HepG2 (cell line): ENCODE measurements at regions not wholly inside any gene's neighbourhood (a gene's known extent, or its start where the extent isn't known, plus 50 kb on each side); places are given as distances from the start of the nearest gene placed in this dataset.
"Not testable (repeated sequence)": the region's sequence is repeated elsewhere in the genome, so short reads cannot be mapped to it uniquely, and the experiment has no call there.

ENCODE experiments used
- ATF3 ChIP-seq: sonication (generic); formaldehyde crosslinking; IDR thresholded peaks from 2 replicates; pipeline ENCODE4 v1.4.0; 2020; ENCODE audit warnings: missing genetic modification reagents
- CREM ChIP-seq, 2 experiments: sonication (generic) in 1 of 2; formaldehyde crosslinking in 1 of 2; IDR thresholded peaks; 2 replicates each; pipeline versions ENCODE4 v1.4.0 to v1.6.1; 2016 to 2020; ENCODE audit warnings: antibody characterized with exemption in 1 of 2, mild to moderate bottlenecking in 1 of 2, missing genetic modification reagents in 1 of 2
- FOXM1 ChIP-seq: sonication (generic); formaldehyde crosslinking; IDR thresholded peaks from 2 replicates; pipeline ENCODE4 v1.5.0; 2020; ENCODE audit warnings: missing genetic modification reagents
- HMGXB4 ChIP-seq, 2 experiments: sonication (generic) in 1 of 2; formaldehyde crosslinking in 1 of 2; IDR thresholded peaks; 2 replicates each; pipeline versions ENCODE4 v1.4.0 to v1.6.1; 2018 to 2020; ENCODE audit warnings: missing genetic modification reagents in 2 of 2, borderline replicate concordance in 1 of 2, low read depth in 1 of 2, mild to moderate bottlenecking in 1 of 2, missing biosample characterization in 1 of 2
- IKZF4 ChIP-seq: sonication (generic); formaldehyde crosslinking; IDR thresholded peaks from 2 replicates; pipeline ENCODE4 v1.5.1; 2020; ENCODE audit warnings: borderline replicate concordance, mild to moderate bottlenecking, low read depth, missing genetic modification reagents; ENCODE audit errors: not compliant biosample characterization
- POLR2A ChIP-seq, 2 experiments: IDR thresholded peaks; 2 replicates each; pipeline ENCODE4 v1.6.1; 2011; ENCODE audit warnings: low read depth in 2 of 2, low read length in 2 of 2, mild to moderate bottlenecking in 1 of 2, moderate library complexity in 1 of 2; ENCODE audit not compliant: insufficient read depth in 1 of 2
- RBM22 ChIP-seq: fragments of 200-400 bp; formaldehyde crosslinking; optimal IDR thresholded peaks from 2 replicates; pipeline ENCODE3; 2017; ENCODE audit warnings: mild to moderate bottlenecking, low read length, moderate library complexity
- RCOR2 ChIP-seq: IDR thresholded peaks from 2 replicates; pipeline ENCODE4 v1.6.1; 2016; ENCODE audit warnings: missing biosample characterization, missing genetic modification reagents
- ZNF512B ChIP-seq: sonication (generic); formaldehyde crosslinking; IDR thresholded peaks from 2 replicates; pipeline ENCODE4 v1.5.1; 2020; ENCODE audit warnings: missing genetic modification reagents, mild to moderate bottlenecking, borderline replicate concordance
- ZNF768 ChIP-seq: sonication (generic); formaldehyde crosslinking; IDR thresholded peaks from 2 replicates; pipeline ENCODE4 v1.4.0; 2020; ENCODE audit warnings: missing genetic modification reagents

- not testable (repeated sequence) for TF ChIP-seq ZNF512B (CRISPR knock-in tag); RCOR2; ATF3 (CRISPR knock-in tag); FOXM1 (CRISPR knock-in tag); RBM22; POLR2A (IDR thresholded peaks at IDR 0.05; ENCODE audit: insufficient read depth in 1 of 2, low read depth in 2 of 2, low read length in 2 of 2); IKZF4 (CRISPR knock-in tag); ZNF768 (CRISPR knock-in tag); HMGXB4 (CRISPR knock-in tag; IDR thresholded peaks at IDR 0.05; ENCODE audit: borderline replicate concordance in 1 of 2, low read depth in 1 of 2); CREM (IDR thresholded peaks at IDR 0.05); CREM (CRISPR knock-in tag; IDR thresholded peaks at IDR 0.05)
Measured at GRCh38 chr10:118894891-118895290, 134.6 kb upstream of the NANOS1 start.
